ENCODE measurements at regions not wholly inside any gene's neighbourhood (a gene's known extent, or its start where the extent isn't known, plus 50 kb on each side); places are given as distances from the start of the nearest gene placed in this dataset.

DNA sequence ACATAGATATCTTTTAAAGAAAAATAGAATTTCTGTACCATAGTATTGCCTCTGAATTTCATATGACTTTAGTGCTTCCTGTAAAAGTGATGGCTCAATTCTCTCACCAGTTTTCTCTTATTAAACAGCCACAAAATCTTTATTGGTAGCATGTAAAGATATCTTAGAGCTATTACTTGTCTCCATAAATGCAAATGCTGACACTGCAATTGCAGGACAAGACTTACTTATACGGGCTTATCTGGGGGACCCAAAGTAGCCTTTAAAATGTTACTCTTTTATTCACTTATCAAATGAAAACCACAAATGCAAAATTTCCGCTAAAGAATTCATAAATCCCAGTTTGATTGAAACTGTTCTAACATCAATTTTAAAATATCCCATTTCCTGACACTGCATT lies 287.1 kb upstream of the SPTLC3 start:
- H2BK12ac ChIP-seq (ENCODE audit: insufficient read length, low read depth, low read length): no peak overlapping the region
- no peaks in the 10 kb centered on the region for H3K27me3 ChIP-seq (ENCODE audit: insufficient read depth, low read length)
- no peak overlapping the region for H2AK5ac ChIP-seq (ENCODE audit: insufficient read length, low read length)
- H2BK20ac ChIP-seq (ENCODE audit: low read depth, low read length, poor library complexity, severe bottlenecking): no peak overlapping the region
- no peak overlapping the region for H3K27ac Mint-ChIP-seq
- H2BK15ac ChIP-seq (ENCODE audit: low read depth, low read length): no peak overlapping the region
- no peak overlapping the region for H3K56ac ChIP-seq (ENCODE audit: insufficient read length, low read depth, low read length)
- no peak overlapping the region for H3K9ac ChIP-seq (ENCODE audit: extremely low read depth, insufficient read length, low read length)
- no peak overlapping the region for H4K8ac ChIP-seq (replicated peaks; ENCODE audit: insufficient read length, low read depth, low read length)
- no peak overlapping the region for H4K91ac ChIP-seq (ENCODE audit: insufficient read length, low read depth, low read length)
- H3K79me2 ChIP-seq (ENCODE audit: insufficient read depth, low read length): no peaks in the 10 kb centered on the region
- no peaks in the 10 kb centered on the region for H3K27me3 Mint-ChIP-seq (ENCODE audit: low read depth)
- no peak overlapping the region for H4K5ac ChIP-seq (ENCODE audit: insufficient read length, low read depth, low read length)
- no peaks in the 10 kb centered on the region for H3K79me1 ChIP-seq (ENCODE audit: insufficient read depth, low read depth, low read length, poor library complexity, severe bottlenecking)
- H3K23ac ChIP-seq (ENCODE audit: insufficient read length, low read depth, low read length): no peak overlapping the region
- peaks cover 0 to 5% of the 10 kb centered on the region in 2 experiments; a peak in 1 of 4 replicates for H3K4me1 Mint-ChIP-seq
- H3K9me3 ChIP-seq (ENCODE audit: control insufficient read depth, low read depth, low read length): no peaks in the 10 kb centered on the region
- no peaks in the 10 kb centered on the region for H4K20me1 ChIP-seq (ENCODE audit: control insufficient read depth, insufficient read depth, insufficient read length)
- H3K4ac ChIP-seq (ENCODE audit: low read depth, low read length): no peak overlapping the region
- H3K27ac ChIP-seq (ENCODE audit: insufficient read length, low read depth, low read length): no peak overlapping the region
- no peak overlapping the region for H3T11ph ChIP-seq (ENCODE audit: low read length)
- no peak overlapping the region for H2BK120ac ChIP-seq (ENCODE audit: low read depth, low read length, poor library complexity, severe bottlenecking)
- no peak overlapping the region for H2AFZ ChIP-seq (ENCODE audit: low read length)
- H3K23me2 ChIP-seq (ENCODE audit: insufficient read length, low read depth, low read length, poor library complexity, severe bottlenecking): no peaks in the 10 kb centered on the region
- no peak overlapping the region for H3K18ac ChIP-seq (ENCODE audit: insufficient read length, low read depth, low read length)
- no peak overlapping the region for H2BK5ac ChIP-seq (ENCODE audit: insufficient read length, low read length)
- peaks cover 5% of the 10 kb centered on the region; the same call in 1 of the 2 replicates for H3K4me1 ChIP-seq (ENCODE audit: insufficient read depth, low read length)
- 0 out of 7 replicates have a peak, but pooled peaks cover 0 to 4% (median 0%) of the 10 kb centered on the region in 3 experiments for H3K36me3 Mint-ChIP-seq (ENCODE audit: insufficient read depth in 1 of 3, low read depth in 3 of 3)
- H3K9me3 Mint-ChIP-seq: peaks cover 0 to 2% of the 10 kb centered on the region in 2 experiments; a peak in 1 of 5 replicates
- H3K14ac ChIP-seq (ENCODE audit: insufficient read depth, low read length): no peak overlapping the region
- no peak for DNase-seq
- H3K4me3 Mint-ChIP-seq: no peak overlapping the region
- WGBS (ENCODE audit: extremely low coverage, insufficient read length, low lambda C conversion rate): no CpG with 5 or more reads among the region's 2 CpGs
- TF ChIP-seq, protein P1, sequence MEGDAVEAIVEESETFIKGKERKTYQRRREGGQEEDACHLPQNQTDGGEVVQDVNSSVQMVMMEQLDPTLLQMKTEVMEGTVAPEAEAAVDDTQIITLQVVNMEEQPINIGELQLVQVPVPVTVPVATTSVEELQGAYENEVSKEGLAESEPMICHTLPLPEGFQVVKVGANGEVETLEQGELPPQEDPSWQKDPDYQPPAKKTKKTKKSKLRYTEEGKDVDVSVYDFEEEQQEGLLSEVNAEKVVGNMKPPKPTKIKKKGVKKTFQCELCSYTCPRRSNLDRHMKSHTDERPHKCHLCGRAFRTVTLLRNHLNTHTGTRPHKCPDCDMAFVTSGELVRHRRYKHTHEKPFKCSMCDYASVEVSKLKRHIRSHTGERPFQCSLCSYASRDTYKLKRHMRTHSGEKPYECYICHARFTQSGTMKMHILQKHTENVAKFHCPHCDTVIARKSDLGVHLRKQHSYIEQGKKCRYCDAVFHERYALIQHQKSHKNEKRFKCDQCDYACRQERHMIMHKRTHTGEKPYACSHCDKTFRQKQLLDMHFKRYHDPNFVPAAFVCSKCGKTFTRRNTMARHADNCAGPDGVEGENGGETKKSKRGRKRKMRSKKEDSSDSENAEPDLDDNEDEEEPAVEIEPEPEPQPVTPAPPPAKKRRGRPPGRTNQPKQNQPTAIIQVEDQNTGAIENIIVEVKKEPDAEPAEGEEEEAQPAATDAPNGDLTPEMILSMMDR (conservative IDR thresholded peaks at IDR 0.05): no peak
- H3K4me2 ChIP-seq (ENCODE audit: insufficient read depth, insufficient read length, low read length): no peak overlapping the region
